Spleen (tissue), 11 donors: ENCODE measurements at regions not wholly inside any gene's neighbourhood (a gene's known extent, or its start where the extent isn't known, plus 50 kb on each side); places are given as distances from the start of the nearest gene placed in this dataset.

Experiments used
- DNase-seq: peaks from one replicate; pipeline ENCODE4 v3.0.0-alpha.2; 2020
- H3K27ac ChIP-seq, 8 donors: fragments of 200-600 bp; sonication (generic) in 7 of 8; 1 replicate in 4 of 8; 2 replicates in 4 of 8; pipeline versions ENCODE4 v1.5.0 to v1.8.0; 2016 to 2021; ENCODE audit warnings: inconsistent platforms in 4 of 8, mild to moderate bottlenecking in 4 of 8, moderate library complexity in 1 of 8
- H3K27me3 ChIP-seq, 7 donors: fragments of 200-600 bp; sonication (generic) in 6 of 7; replicated peaks in 1 of 7; 1 replicate in 4 of 7; 2 replicates in 3 of 7; pipeline versions ENCODE4 v1.5.0 to v1.8.0; 2016 to 2021; ENCODE audit warnings: inconsistent platforms in 3 of 7, mild to moderate bottlenecking in 1 of 7
- H3K36me3 ChIP-seq, 6 donors: fragments of 200-600 bp; sonication (generic) in 5 of 6; 1 replicate in 4 of 6; 2 replicates in 2 of 6; pipeline versions ENCODE4 v1.5.0 to v1.8.0; 2016 to 2021; ENCODE audit warnings: inconsistent platforms in 2 of 6
- H3K4me1 ChIP-seq, 6 donors: fragments of 200-600 bp; sonication (generic) in 5 of 6; 1 replicate in 3 of 6; 2 replicates in 3 of 6; pipeline versions ENCODE4 v1.5.0 to v1.8.0; 2016 to 2021; ENCODE audit warnings: inconsistent platforms in 3 of 6
- H3K4me3 ChIP-seq, 8 donors: fragments of 200-600 bp; sonication (generic) in 7 of 8; 1 replicate in 4 of 8; 2 replicates in 4 of 8; pipeline versions ENCODE4 v1.5.0 to v1.8.0; 2016 to 2021; ENCODE audit warnings: inconsistent platforms in 4 of 8, mild to moderate bottlenecking in 4 of 8, moderate library complexity in 2 of 8
- H3K9me3 ChIP-seq, 8 donors: fragments of 200-600 bp; sonication (generic) in 7 of 8; 1 replicate in 4 of 8; 2 replicates in 4 of 8; pipeline versions ENCODE4 v1.5.0 to v1.8.0; 2016 to 2021; ENCODE audit warnings: inconsistent platforms in 4 of 8
- CTCF ChIP-seq, 11 experiments: fragments of 200-600 bp in 7 of 11; fragments of 450-650 bp in 4 of 11; sonication (generic) in 4 of 11; IDR thresholded peaks in 8 of 11; conservative IDR thresholded peaks in 3 of 11; 1 replicate in 7 of 11; 2 replicates in 4 of 11; pipeline versions ENCODE4 v1.4.0 to v1.8.0; 2016 to 2021; ENCODE audit warnings: antibody characterized with exemption in 11 of 11, inconsistent platforms in 4 of 11, mild to moderate bottlenecking in 1 of 11
- POLR2A ChIP-seq, 3 donors: fragments of 450-650 bp; IDR thresholded peaks; one replicate each; pipeline ENCODE4 v1.5.1; 2017; ENCODE audit warnings: antibody characterized with exemption in 3 of 3, mild to moderate bottlenecking in 1 of 3
- POLR2AphosphoS5 ChIP-seq, 3 donors: sonication (generic); formaldehyde crosslinking; IDR thresholded peaks; one replicate each; pipeline ENCODE4 v1.5.1; 2017; ENCODE audit warnings: antibody characterized with exemption in 3 of 3
- WGBS, 5 donors: extraction: QIAGEN DNeasy Blood & Tissue Kit in 3 of 5; methylation state at CpG; one replicate each; pipeline versions ENCODE4 v1.1.5 to v1.1.7; 2013 to 2018; 5-methylcytosine and 5-hydroxymethylcytosine counted together
- intact Hi-C: fragments of 100-400 bp; cut with DNase I; formaldehyde crosslinking; loops from one replicate; pipeline ENCODE4 v1.15.0; 2023; ENCODE audit warnings: low total_unique reads
- donor health status: healthy with polysubstance abuse.
- donor health status: DM: no; HTN: no; CAD: no; lungs with moderate emphysema.
- donor health status: DM: no; HTN: no; CAD: no.
- donor health status: Bipolar disorder and iron deficiency.
- donor health status: healthy.
- donor health status: DM: no; HTN: no; CAD: no.
- donor health status: DM: yes; HTN: yes; CAD: no.

DNA sequence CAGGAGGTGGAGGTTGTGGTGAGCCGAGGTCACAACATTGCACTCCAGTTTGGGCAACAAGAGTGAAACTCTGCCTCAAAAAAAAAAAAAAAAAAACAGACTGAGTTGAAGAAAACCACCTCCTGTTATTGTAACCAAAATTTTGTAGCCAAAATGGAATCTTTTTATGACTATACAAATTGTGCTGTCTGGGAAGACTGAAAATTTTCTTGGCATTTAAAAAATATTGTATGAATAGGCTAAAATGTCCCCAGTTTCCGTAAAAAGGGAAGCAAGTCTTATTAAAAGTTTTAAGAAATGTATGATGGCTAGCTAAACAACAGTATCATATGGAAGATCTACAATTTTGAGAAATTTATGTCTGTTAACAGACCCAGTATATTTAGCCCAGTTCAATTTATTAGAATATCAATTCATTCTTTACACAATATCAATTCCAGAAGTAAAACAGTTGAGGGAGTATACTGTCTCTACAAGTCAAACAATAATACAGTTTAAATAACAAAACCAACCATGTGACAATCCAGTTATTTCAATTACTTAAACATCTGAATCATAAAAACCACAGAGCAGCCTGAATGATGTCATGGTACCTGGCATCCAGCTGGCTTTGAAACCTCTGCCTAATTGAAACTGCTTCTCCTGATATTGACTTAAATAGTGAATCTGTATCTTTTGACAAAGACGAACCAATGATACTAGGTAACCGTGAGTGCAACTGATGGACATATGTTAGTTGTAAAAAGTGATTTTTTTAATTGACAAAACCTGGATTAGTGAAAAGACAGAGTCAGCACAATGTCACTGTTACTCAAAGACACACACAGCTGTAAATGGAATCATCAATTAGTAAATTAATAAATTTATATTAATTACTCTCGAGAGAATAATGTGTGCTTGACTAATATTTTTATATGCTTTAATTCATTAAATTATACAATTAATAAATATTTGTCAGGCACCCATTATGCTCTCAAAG, 166.6 kb upstream of the MARCKS start:
- Histone ChIP-seq H3K36me3 (no peaks in the 10 kb centered on the region), H3K27ac (no peak overlapping the region), H3K9me3 (no peaks in the 10 kb centered on the region), H3K4me1 (peaks cover 0 to 4% (median 0%) of the 10 kb centered on the region in 6 donors), H3K27me3 (no peaks in the 10 kb centered on the region), H3K4me3 (no peak overlapping the region)
- WGBS, 5 donors = 65 to 88% (median 84%) methylated on average over 4 to 5 of the region's 5 CpGs
- no peak for TF ChIP-seq CTCF (IDR thresholded peaks at IDR 0.05 in 8 of 11, conservative IDR thresholded peaks at IDR 0.05 in 3 of 11)
- TF ChIP-seq POLR2AphosphoS5 (IDR thresholded peaks at IDR 0.05) = no peak
- TF ChIP-seq POLR2A (IDR thresholded peaks at IDR 0.05) = no peak
- intact Hi-C loops = no loop called here
- DNase-seq = no peak

DNA sequence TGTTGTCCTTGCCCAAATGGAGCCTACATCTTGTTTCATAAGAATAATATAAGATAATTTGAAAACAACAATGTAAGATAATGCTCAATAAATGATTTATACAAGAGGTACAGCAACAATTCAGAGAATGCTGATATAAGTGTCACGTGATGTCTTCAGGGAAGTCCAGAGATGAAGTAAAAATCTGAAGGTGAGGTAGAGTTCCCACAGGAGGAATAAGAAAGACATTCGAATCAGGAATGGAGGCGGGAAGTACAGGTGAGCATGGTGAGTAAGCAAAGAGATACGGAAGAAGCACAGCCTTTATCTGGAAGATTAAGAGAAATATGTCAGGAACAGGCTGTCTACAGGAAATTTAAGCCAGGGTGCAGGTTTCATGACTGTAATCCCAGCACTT, 165.9 kb upstream of the MARCKS start:
- H3K4me1 ChIP-seq = peaks cover 0 to 10% (median 0%) of the 10 kb centered on the region in 6 donors
- H3K27me3 ChIP-seq = no peaks in the 10 kb centered on the region
- H3K36me3 ChIP-seq = no peaks in the 10 kb centered on the region
- H3K27ac ChIP-seq = no peak overlapping the region
- no peak for TF ChIP-seq POLR2AphosphoS5 (IDR thresholded peaks at IDR 0.05)
- no peak for TF ChIP-seq CTCF (IDR thresholded peaks at IDR 0.05 in 8 of 11, conservative IDR thresholded peaks at IDR 0.05 in 3 of 11)
- no peak overlapping the region for H3K4me3 ChIP-seq
- H3K9me3 ChIP-seq = no peaks in the 10 kb centered on the region
- no peak for DNase-seq
- intact Hi-C loops = no loop called here
- 91 to 97% (median 92%) methylated on average over 4 of the region's 4 CpGs for WGBS, 5 donors

- Histone ChIP-seq H3K4me3 (no peak overlapping the region), H3K27me3 (no peaks in the 10 kb centered on the region), H3K9me3 (no peaks in the 10 kb centered on the region), H3K27ac (no peak overlapping the region), H3K4me1 (peaks cover 0 to 23% (median 4%) of the 10 kb centered on the region in 6 donors), H3K36me3 (no peaks in the 10 kb centered on the region)
- TF ChIP-seq CTCF (IDR thresholded peaks at IDR 0.05 in 8 of 11, conservative IDR thresholded peaks at IDR 0.05 in 3 of 11) (no peak), POLR2A (IDR thresholded peaks at IDR 0.05) (no peak), POLR2AphosphoS5 (IDR thresholded peaks at IDR 0.05) (no peak)
- whole genome bisulfite sequencing, 5 donors = 91 to 100% (median 96%) methylated on average over 1 of the region's 1 CpG
- intact Hi-C loops = no loop called here
- DNase-seq = no peak
Measured at GRCh38 chr6:113693851-113694250, 163.3 kb upstream of the MARCKS start.

DNA sequence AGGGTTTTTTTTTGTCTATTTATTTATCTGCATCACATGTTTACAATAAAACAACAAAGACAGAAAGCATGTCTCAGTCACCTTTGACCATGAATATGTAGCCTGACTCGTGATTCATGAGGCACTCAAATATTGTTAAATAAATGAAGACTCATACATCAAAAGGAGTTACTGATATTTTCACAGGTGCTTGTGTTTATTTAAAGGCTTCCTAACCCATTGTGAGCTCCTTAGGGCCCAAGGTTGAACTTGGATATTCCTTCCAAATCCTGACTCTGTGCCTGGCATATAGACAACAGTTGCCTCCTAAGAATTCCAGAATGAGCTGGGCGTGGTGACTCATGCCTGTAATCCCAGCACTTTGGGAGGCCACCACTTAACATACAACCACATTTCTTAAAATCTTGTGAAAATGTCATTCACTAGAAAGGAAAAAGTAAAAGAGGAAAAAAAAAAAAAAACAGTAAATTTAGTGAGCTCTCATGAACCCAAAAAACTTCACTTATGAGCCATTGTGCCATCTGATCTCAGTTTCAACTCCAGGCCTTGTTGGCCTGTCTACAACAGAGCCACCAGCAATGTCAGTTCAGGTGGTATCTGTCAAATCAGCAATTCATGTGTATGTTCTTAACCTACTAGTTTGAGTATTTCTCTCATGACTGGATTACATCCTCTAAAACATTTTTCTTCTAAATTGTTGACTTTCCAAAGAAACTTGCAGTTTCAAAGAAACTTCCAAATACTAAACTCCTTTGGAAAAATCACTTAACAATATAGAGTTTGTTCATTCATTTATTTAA, 162.7 kb upstream of the MARCKS start:
- Histone ChIP-seq H3K27me3 (no peaks in the 10 kb centered on the region), H3K27ac (no peak overlapping the region), H3K36me3 (no peaks in the 10 kb centered on the region), H3K4me3 (no peak overlapping the region), H3K4me1 (peaks cover 0 to 23% (median 4%) of the 10 kb centered on the region in 6 donors), H3K9me3 (no peaks in the 10 kb centered on the region)
- intact Hi-C loops = no loop called here
- DNase-seq = no peak
- 84 to 92% (median 90%) methylated on average over 2 of the region's 2 CpGs for WGBS, 5 donors
- TF ChIP-seq POLR2A (IDR thresholded peaks at IDR 0.05) (no peak), CTCF (IDR thresholded peaks at IDR 0.05 in 8 of 11, conservative IDR thresholded peaks at IDR 0.05 in 3 of 11) (no peak), POLR2AphosphoS5 (IDR thresholded peaks at IDR 0.05) (no peak)
